Ecto neural progenitor cell (in vitro differentiated cells): ENCODE measurements at regions not wholly inside any gene's neighbourhood (a gene's known extent, or its start where the extent isn't known, plus 50 kb on each side); places are given as distances from the start of the nearest gene placed in this dataset.
"Not testable (repeated sequence)": the region's sequence is repeated elsewhere in the genome, so short reads cannot be mapped to it uniquely, and the experiment has no call there.

ENCODE experiments used
- DNase-seq: peaks from one replicate; pipeline ENCODE4 v3.0.0-alpha.2; 2018; ENCODE audit warnings: low spot score

DNA sequence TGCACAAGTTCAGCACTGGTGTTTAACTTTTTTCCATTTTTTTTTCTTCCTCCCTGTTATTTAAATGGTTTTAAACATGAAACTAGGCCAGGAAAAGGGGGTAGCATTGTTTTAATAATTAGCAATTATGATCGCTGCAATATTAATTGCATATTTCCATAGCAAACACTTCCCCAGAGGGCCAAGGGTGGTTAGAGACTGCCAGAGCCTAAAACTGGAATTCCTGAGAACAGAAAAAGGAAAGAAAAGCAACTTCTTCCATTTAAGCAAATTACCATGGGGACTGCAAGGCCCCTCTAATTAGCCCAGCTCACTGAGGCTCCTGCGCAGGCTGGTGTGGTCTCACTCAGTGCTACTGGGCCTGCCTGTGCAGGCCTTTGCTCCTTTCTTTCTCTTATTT is 201.5 kb downstream of the SMAD2 start:
- DNase-seq: no peak

DNA sequence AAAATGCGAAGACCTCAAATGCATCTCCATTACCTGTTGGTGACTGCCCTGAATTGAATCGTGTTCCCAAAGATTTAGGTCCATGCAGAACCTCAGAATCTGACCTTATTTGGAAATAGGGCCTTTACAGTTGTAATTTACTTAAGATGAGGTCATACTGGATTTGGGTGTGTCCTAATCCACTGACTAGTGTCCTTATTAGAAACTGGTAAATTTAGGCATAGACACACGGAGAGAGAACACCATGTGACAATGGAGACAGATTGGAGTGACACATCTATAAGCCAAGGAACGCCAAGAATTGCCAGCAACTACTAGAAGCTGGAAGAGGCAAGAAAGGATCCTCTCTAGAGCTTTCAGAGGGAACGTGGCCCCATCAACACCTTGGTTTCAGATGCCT is 203.1 kb downstream of the SMAD2 start:
- DNase-seq: no peak

DNA sequence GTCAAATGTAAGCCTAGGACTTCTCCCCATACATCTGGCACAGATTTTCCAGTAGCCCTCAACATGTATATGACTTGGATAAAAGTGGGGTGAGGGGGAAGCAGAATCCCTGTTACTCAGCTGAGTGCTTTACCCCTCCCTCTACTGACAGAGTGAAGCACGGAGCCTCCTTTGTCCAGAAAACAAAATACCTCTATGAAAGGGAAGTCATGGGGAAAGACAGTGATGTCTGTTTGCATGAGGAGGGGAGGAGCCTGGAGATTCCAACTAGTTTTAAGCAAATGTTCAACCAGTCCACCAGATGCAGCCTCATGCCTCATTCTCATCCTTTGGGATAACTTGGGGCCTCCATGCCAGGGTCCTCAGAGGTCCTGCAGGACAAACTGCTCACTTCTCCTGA is 203.9 kb downstream of the SMAD2 start:
- no peak for DNase-seq

DNA sequence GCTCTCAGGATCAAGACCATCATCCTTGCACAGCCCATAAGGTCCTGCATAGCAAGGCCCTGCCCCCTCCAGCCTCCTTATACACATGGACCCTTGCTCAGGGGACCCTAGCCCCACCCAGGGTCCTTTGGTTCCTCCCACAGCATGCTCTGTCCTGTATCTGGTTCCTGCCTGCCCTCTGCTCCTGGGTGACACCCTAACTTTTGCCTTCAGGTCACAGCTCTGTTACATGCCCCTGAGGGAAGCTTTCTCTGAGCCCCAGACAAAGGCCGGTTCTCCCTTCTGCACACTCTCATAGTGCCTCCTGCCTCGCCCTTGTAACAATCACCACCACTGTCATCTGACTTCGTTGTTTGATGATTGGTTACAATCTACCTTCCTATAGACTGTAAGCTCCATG is 204.8 kb downstream of the SMAD2 start:
- DNase-seq: no peak

DNA sequence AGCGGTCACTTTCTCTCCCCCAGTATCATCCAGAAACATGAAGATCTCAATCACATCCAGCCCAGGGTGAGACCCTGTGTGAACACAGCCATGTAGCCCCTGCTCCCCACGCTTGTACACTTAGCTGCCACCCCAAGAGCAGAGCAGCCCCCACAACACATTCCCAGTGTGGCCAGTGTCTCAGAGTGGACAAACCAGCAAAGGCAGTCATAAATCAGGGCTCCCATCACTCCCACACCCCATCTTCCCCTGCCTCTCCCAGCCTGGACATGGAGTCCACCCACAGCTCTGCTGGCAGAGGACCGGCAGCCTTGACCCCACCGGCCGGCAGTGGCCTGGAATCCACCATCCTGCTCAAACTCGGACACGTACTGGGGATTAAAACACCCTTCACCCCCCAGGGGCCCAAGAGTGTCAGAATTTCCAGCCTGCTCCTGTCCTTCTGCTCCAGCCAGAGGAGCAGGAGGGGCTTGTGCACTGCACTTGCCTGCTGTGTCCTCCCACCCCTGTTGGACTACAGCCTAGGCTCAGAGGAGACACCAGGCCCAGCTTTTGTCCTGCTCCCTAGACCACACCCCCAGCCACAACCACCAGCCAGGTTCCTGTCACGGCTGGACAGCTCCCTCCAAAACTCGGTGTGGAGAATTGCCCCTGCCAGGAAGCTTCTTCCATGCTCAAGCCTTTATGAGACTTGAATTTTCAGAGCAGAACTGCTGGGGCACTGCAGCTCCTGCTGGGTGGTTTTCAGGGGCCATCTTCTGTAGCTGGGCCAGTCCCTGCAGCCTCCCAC is 206.1 kb downstream of the SMAD2 start:
- DNase-seq: peak; percentile 52

DNA sequence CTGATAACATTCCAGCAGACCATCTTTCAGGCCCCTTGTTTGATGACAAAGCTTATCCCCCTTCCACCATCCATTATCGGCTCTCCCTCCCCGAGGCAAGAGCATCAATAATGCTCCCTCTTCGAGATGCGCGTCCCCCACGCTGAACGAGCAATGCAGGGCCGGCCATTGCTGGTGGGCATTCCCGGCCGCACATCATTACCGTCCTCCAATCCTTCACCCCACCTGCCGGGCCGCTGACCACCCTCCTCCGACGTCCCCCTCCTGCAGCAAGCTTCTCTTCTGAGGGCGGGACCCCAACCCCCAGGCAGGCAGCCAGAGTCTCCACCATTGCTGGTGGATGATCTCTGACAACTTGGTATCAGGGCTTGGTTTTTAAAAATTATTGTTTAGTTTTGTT is 208.6 kb downstream of the SMAD2 start:
- no peak for DNase-seq

DNA sequence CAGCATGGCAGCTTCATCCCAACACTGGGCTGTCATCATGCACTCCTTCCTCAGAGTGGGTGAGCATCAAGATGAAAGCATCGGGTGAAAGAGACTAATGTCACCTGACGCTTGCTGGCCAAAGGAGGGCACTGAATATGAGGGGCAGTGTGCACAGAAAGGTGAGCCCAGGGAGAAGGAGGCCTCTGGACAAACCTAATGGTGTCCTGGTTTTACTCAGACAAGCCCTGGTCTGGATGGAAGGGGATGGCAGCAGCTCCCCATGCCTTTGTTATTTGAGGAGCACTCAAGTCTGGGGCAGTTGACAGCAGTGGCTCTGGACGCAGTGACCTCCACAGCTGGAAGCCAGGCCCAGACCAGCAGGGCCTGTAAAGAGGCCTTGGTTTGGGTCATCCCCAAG is 209.7 kb downstream of the SMAD2 start:
- DNase-seq: no peak

DNA sequence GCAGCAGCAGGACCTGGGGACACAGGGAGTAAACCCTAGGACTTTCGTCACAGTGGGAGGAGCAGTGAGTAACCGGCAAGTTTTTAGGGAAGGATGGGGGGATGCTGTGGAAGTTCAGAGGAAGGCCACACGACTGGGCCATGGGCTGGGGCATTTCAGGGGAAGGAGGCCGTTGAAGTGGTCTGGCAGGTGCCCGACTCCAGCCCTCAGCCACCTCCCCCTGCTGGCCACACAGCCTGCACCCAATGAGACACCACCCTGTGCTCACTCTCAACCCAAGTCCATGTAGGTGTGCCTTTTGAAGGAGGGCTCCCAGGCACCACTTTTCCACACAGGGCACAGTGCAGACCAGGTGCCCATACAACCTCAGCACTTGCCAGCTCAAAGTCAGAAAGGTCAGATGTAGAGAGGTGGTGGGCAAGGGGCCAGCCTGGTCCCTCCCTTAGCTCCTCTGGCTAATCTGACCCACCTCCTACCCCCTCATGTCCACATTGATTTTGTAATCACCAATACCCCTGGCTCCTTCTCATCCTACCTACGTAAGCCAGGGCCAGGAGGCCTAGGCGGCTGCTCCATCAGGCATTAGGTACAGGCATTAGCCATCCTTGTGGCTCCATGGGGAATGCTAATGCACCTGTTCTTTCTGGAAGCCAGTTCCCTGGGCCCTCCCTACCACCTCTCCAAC is 211.2 kb downstream of the SMAD2 start:
- no peak for DNase-seq

DNA sequence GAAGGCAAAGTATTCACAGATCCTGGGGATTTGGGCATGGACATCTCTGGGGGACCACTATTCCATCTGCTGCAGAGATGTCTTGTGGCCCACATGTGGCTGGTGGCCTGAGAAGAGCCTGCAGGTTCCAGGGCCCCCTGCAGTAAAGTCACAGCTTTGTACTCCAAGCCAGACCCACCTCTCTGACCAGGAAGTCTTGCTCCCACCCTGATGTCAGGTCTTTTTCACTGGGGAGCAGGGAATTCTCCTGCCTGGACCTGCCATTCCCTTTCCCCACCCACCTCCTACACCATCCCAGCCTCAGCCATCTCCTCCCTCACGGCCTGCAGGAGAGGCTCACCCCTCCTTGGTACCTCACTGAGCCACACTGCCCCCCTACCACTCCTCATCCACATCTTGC is 211.8 kb downstream of the SMAD2 start:
- DNase-seq: no peak

DNA sequence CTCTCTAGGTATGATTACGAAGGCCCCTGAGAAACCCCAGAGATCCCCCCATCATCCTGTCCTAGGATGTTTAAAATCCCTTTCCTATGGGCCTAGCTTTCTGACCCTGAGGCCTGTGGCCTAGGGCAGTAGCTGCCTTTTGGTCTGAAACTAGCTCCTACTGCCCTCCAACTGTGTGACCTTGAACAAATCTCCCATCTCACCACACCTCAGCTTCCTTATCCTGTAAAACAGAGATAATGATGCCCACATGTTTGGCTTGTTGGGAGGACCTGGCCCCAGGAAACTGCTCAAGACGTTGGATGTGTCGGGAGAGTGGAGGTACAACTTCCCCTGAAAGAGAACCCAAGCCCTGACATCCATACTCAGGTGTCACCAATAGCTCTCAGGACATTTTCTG is 213.2 kb downstream of the SMAD2 start:
- no peak for DNase-seq

DNA sequence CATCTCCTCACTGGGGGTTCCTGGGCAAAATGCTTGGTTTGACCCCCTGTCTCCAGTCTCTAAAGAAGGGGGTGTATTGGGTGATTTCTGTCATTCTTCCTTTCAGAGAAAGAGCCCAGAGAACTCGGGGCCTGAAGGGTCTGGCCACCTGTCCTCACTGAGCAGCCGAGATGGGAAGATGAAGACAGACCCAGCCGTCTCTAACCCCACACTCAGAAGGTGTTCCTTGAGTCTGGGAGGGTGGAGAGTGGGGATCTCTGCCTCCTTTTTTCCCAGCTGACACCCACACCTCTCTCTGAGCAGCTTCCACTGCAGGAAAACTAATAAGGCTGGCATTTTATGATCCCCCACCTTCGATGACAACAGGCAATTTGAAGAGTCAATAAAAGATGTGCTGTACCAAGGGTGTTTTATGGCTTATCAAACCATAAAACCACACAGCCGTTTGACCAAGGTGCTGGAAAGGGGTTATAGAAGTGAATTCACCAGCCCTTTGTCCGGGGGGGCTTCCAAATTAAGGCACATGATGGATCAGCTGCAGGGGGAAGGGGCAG is 213.8 kb downstream of the SMAD2 start:
- no peak for DNase-seq

DNA sequence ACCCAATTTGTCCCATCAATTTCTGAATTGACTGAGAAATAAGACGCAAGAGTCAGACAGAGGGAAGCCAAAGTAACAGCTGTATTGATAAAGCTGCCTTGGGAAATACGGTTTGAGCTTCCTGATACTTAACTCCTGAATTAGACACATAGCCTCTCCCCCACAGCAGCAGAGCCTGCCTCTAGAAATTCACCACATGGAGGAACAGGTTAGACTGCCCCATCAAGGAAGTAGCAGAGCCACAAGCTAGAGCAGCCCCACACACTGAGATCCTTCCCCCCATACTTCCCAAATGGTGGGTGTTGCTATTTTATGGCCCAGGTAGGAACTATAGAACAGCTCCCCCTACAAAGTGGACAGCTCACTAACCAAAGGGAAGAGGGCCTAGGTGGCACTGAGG is 220.0 kb downstream of the SMAD2 start:
- no peak for DNase-seq

DNA sequence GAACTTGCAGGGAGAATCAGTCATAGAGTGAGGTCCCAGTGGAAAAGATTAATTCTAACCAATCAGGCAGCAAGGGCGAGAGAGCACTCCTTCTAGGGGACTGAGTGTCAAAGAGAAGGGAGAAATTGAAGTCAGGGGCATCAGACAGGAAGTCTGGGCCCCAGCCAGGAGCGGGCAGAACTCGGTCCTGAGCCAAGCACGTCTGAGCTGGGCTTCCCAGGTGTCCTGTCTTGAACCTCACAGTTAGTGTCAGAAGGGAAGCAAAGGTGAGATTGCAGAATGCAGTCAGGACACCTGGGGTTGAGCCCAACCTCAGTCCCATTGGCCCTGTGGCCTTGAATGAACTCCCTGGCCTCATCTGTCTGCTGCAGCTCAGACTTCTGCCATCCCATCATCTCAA is 220.9 kb downstream of the SMAD2 start:
- DNase-seq: no peak

DNA sequence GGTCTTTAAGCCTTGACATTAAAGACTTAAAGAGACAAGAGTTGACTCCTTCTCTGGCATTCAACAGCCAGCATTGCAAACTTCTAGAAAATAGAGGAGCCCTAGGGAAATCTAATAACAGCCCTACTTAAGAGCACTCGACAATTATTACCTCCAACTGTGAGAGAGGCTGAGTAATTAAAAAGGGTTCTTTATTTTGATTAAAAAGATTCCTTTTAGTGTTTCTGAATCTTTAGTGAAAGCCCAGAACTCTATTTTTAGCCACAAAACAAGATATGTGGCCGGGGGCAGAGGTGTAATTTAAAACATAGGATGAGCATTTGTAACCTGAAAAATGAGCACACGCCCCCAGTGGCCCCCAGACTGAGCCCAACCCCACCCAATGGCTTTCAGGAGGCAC is 222.3 kb downstream of the SMAD2 start:
- DNase-seq: no peak

DNA sequence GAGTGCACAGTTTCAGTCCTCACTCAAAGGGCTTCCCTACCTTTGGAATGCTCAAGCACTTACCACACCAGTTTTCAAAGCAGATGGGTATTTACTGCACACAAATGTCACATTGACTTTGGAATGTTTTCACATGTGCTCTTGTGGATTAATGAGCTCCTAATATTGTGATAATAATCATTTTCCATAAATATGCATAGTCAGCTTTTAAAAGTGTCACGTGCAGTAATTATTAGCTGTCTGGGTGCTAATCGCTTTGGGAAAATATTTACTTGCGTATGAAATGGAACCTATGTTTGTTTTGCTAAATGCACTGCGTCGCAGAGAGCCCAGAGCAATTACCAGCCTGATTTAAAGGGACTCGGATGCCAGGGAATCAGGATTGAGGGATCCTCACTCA is 229.3 kb downstream of the SMAD2 start:
- no peak for DNase-seq

DNA sequence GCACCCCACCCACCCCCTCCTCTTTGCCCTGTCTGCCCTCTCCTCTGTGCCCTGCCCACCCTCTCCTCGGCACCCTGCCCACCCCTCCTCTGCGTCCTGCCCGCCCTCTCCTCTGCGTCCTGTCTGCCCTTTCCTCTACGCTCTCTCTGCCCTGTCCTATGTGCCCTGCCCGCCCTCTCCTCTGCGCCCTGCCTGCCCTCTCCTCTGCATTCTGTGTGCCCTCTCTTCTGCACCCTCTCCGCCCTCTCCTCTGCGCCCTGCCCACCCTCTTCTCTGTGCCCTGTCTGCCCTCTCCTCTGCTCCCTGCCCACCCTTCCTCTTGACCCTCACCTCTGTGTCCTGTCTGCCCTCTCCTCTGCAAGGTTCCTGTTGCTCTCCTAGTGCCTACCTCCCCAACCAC is 233.6 kb downstream of the SMAD2 start:
- no peak for DNase-seq

DNA sequence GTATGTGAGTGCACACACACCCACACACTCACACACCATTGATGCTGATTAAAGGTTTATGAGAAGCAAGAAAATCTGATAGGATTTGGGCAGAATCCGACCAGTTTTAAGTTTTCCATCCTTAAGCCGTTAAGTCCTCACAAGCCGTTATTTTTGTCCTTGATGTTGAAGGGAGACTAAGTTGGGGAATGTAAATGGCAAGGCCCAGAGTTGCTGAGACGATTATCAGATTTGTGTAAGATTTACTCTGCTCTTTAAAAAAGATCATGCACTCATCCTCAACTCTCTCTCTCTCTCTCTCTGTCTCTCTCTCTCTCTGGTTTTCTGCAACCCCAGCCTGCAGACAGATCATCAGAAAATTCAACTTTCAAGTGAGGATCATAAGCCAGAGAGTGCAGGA is 238.8 kb downstream of the SMAD2 start:
- DNase-seq: no peak

DNA sequence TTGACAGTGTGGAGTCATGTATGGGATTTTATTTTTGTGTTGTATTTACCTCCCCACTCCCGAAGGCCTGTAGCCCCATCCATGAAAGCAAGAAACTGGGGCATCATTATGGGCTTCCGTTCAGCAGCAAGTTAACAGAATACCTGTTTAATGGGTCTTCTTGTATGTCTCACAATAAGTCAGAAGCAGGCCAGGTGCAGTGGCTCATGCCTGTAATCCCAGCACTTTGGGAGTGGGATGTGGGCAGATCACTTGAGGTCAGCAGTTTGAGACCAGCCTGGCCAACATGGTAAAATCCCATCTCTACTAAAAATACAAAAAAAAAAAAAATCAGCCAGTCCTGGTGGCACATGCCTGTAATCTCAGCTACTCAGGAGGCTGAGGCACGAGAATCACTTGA is 239.7 kb downstream of the SMAD2 start:
- DNase-seq: not testable (repeated sequence)

DNA sequence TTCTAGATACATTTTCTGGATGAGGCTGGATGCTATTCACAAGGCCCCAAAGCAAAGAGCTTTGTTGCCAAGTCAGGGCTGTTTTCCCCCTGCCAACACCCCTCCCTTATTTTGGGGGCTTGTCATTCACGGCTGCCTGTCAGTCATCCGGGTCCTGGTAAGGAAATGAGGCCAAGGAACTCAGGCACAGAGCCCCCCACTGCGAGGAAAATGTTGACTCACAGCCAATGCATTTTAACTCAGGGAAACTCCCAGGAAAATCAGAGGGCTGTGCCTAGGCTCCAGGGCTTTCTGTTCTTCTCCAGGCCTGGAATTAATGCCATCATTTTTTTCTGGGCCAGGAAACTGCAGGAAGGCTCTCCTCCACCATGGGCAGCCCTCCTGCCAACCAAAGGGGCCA is 241.1 kb downstream of the SMAD2 start:
- DNase-seq: peak; percentile 59

DNA sequence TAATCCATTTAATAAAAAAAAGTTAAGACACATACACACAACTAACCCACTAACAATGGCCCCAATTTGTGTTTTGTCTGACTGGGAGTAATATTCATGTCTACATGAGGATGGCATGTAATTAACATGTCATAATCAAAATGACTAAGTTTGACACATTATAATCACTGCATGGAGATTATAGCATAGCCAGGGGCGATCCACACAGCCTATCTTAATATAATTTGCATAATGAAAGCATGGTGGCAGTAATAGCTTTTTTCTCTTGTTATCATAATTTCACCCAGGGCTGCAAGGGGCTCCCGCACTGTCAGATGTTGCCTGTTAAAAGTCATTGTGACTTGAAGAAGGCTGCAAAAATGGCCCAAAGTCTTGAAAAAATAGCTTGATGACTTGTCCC is 243.7 kb downstream of the SMAD2 start:
- no peak for DNase-seq

DNA sequence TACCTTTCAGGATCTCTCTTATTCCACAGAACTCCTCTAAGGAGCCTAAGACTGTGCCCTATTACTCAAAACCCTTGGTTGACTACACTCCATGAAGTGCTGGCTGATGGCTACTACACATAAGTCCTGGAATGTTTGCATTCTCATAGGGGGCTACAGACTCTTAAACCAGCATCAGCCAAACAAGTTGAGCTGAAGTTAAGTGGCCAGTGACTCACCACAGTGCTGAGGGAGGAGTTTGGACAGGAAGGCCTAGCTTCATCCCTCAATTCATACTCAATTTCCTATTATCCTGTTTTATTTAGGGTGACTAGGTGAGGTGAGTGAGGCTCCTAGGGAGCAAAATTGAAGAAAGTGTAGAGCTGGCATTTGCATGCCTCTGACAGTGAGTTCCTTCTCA is 246.7 kb downstream of the SMAD2 start:
- DNase-seq: no peak

DNA sequence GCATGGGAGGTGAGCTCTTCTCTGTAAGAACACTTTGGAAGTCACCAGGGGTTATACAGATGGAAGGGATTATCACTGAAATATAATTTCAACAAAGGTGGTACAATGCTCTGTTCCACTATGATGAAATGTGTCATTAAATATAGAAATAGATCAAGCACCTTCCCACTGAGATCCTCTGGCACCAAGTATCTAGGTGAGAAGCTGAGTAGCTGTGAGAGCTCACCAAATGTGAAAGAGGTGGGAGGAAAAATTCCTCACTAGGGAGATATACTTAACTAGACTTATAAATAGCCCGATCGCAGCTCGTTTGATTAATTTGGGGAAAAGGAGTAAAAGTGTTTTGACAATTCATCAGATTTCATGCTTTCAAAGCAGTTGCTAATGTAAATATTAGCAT is 247.6 kb downstream of the SMAD2 start:
- DNase-seq: no peak

DNA sequence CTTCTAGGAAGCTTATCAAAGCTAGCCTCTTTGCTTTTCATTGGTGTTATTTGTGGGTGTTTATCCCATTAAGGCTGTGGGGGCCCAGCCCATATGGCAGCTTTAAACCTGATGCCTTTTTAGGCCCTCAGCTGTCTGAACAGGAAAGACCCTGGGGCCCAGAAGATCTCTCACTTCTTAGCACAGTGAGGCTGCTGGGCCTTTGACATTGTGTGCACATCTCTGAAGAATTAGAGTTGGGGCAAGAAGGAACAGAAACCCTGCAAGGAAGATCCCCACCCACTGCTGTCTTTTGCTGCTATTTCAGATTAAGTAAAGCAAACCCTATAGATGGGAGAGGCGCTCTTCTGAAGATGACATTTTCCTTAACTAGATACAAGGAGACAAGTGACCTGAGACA is 250.0 kb downstream of the SMAD2 start:
- no peak for DNase-seq

DNA sequence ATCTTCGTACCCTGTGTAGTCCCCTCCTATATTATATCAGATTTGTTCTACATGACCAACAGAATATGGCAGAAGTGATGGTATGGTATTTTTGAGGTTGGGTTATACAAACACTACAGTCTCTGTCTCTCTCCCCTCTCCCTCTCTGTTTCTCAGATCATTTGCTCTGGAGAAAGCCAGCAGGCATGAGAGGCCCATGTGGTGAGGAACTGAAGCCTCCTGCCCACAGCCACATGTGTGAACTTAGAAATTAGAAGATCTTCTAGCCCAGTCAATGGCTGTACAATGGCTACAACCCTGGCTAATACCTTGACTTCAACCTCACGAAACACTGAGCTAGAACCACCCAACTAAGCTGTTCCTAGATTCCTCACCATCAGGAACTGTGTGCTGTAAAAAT is 250.6 kb downstream of the SMAD2 start:
- DNase-seq: no peak
